ENCODE measurements at regions not wholly inside any gene's neighbourhood (a gene's known extent, or its start where the extent isn't known, plus 50 kb on each side); places are given as distances from the start of the nearest gene placed in this dataset.

- WGBS: 96% methylated on average over 21 of the region's 21 CpGs
- H3K4me1 ChIP-seq (ENCODE audit: control insufficient read depth in 4 of 4, insufficient read depth in 4 of 4, low read length in 3 of 4): no peaks in the 10 kb centered on the region
- H3K36me3 ChIP-seq (ENCODE audit: control insufficient read depth in 4 of 4, insufficient read depth in 3 of 4, low read depth in 1 of 4, low read length in 3 of 4): no peaks in the 10 kb centered on the region
- H3K27ac ChIP-seq (ENCODE audit: low read depth in 1 of 2, low read length in 2 of 2): no peak overlapping the region
- H3K4me3 ChIP-seq (ENCODE audit: low read depth in 1 of 3, low read length in 3 of 3): no peak overlapping the region
- H3K9ac ChIP-seq (ENCODE audit: low read depth in 1 of 2, low read length in 2 of 2): no peak overlapping the region
- no peaks in the 10 kb centered on the region for H3K9me3 ChIP-seq (ENCODE audit: control insufficient read depth in 4 of 4, low read length in 3 of 4)
- no peak for DNase-seq (ENCODE audit: low spot score)
- TF ChIP-seq TAF1 (conservative IDR thresholded peaks at IDR 0.05) (no peak), YY1 (IDR thresholded peaks at IDR 0.05) (no peak), HNF4A (conservative IDR thresholded peaks at IDR 0.05) (no peak), ATF3 (IDR thresholded peaks at IDR 0.05) (no peak), SP1 (IDR thresholded peaks at IDR 0.05) (no peak), HNF4G (IDR thresholded peaks at IDR 0.05) (no peak), MAX (IDR thresholded peaks at IDR 0.05) (no peak)
- H3K27me3 ChIP-seq (ENCODE audit: control insufficient read depth in 4 of 4, insufficient read depth in 4 of 4, low read length in 3 of 4): no peaks in the 10 kb centered on the region
Measured at GRCh38 chr12:116415408-116416108, 138.1 kb upstream of the MED13L start.

- TF ChIP-seq JUND (IDR thresholded peaks at IDR 0.05): no peak
- TF ChIP-seq EGR1 (IDR thresholded peaks at IDR 0.05; ENCODE audit: low read depth in 2 of 2): no peak
- no peak for TF ChIP-seq HNF4G (IDR thresholded peaks at IDR 0.05)
- TF ChIP-seq CTCF (IDR thresholded peaks at IDR 0.05; ENCODE audit: low read depth, low read length, missing input control): no peak
- TF ChIP-seq RXRA (IDR thresholded peaks at IDR 0.05): no peak
- no peak for TF ChIP-seq RAD21 (IDR thresholded peaks at IDR 0.05)
- TF ChIP-seq GABPA (IDR thresholded peaks at IDR 0.05 in 1 of 2, conservative IDR thresholded peaks at IDR 0.05 in 1 of 2): no peak
- no peak for TF ChIP-seq HNF4A (conservative IDR thresholded peaks at IDR 0.05)
- TF ChIP-seq FOXA2 (IDR thresholded peaks at IDR 0.05): no peak
- TF ChIP-seq FOXA1 (IDR thresholded peaks at IDR 0.05): no peak
- H3K36me3 ChIP-seq (ENCODE audit: control insufficient read depth in 4 of 4, insufficient read depth in 3 of 4, low read depth in 1 of 4, low read length in 3 of 4): no peaks in the 10 kb centered on the region
- no peak overlapping the region for H3K9ac ChIP-seq (ENCODE audit: low read depth in 1 of 2, low read length in 2 of 2)
- no peak for DNase-seq (ENCODE audit: low spot score)
- H3K4me3 ChIP-seq (ENCODE audit: low read depth in 1 of 3, low read length in 3 of 3): no peak overlapping the region
- no peaks in the 10 kb centered on the region for H3K27me3 ChIP-seq (ENCODE audit: control insufficient read depth in 4 of 4, insufficient read depth in 4 of 4, low read length in 3 of 4)
- no peaks in the 10 kb centered on the region for H3K9me3 ChIP-seq (ENCODE audit: control insufficient read depth in 4 of 4, low read length in 3 of 4)
- H3K4me1 ChIP-seq (ENCODE audit: control insufficient read depth in 4 of 4, insufficient read depth in 4 of 4, low read length in 3 of 4): no peaks in the 10 kb centered on the region
- WGBS: 55% methylated on average over 3 of the region's 3 CpGs
- H3K27ac ChIP-seq (ENCODE audit: low read depth in 1 of 2, low read length in 2 of 2): no peak overlapping the region
Measured at GRCh38 chr12:116416166-116416565, 138.7 kb upstream of the MED13L start.

GRCh38 chr12:116418551-116418950 lies 140.6 kb upstream of the MAP1LC3B2 start:
- H3K27ac ChIP-seq (ENCODE audit: low read depth in 1 of 2, low read length in 2 of 2): no peak overlapping the region
- peaks cover 0 to 5% (median 1%) of the 10 kb centered on the region in 4 donors for H3K9me3 ChIP-seq (ENCODE audit: control insufficient read depth in 4 of 4, low read length in 3 of 4)
- H3K27me3 ChIP-seq (ENCODE audit: control insufficient read depth in 4 of 4, insufficient read depth in 4 of 4, low read length in 3 of 4): no peaks in the 10 kb centered on the region
- H3K9ac ChIP-seq (ENCODE audit: low read depth in 1 of 2, low read length in 2 of 2): no peak overlapping the region
- TF ChIP-seq NR2F2 (IDR thresholded peaks at IDR 0.05): no peak
- no peak for TF ChIP-seq ATF3 (IDR thresholded peaks at IDR 0.05)
- no peak for TF ChIP-seq FOXA1 (IDR thresholded peaks at IDR 0.05)
- TF ChIP-seq HNF4G (IDR thresholded peaks at IDR 0.05): no peak
- TF ChIP-seq SP1 (IDR thresholded peaks at IDR 0.05): no peak
- TF ChIP-seq MAX (IDR thresholded peaks at IDR 0.05): no peak
- TF ChIP-seq HNF4A (conservative IDR thresholded peaks at IDR 0.05): no peak
- no peak for TF ChIP-seq JUND (IDR thresholded peaks at IDR 0.05)
- no peak for TF ChIP-seq CTCF (IDR thresholded peaks at IDR 0.05; ENCODE audit: low read depth, low read length, missing input control)
- TF ChIP-seq TAF1 (conservative IDR thresholded peaks at IDR 0.05): no peak
- no peak for TF ChIP-seq EGR1 (IDR thresholded peaks at IDR 0.05; ENCODE audit: low read depth in 2 of 2)
- no peak for TF ChIP-seq GABPA (IDR thresholded peaks at IDR 0.05 in 1 of 2, conservative IDR thresholded peaks at IDR 0.05 in 1 of 2)
- TF ChIP-seq YY1 (IDR thresholded peaks at IDR 0.05): no peak
- TF ChIP-seq FOXA2 (IDR thresholded peaks at IDR 0.05): no peak
- H3K4me1 ChIP-seq (ENCODE audit: control insufficient read depth in 4 of 4, insufficient read depth in 4 of 4, low read length in 3 of 4): no peaks in the 10 kb centered on the region
- 88% methylated on average over 9 of the region's 9 CpGs for WGBS
- no peak for DNase-seq (ENCODE audit: low spot score)
- H3K4me3 ChIP-seq (ENCODE audit: low read depth in 1 of 3, low read length in 3 of 3): no peak overlapping the region
- no peaks in the 10 kb centered on the region for H3K36me3 ChIP-seq (ENCODE audit: control insufficient read depth in 4 of 4, insufficient read depth in 3 of 4, low read depth in 1 of 4, low read length in 3 of 4)
